ENCODE measurements at regions not wholly inside any gene's neighbourhood (a gene's known extent, or its start where the extent isn't known, plus 50 kb on each side); places are given as distances from the start of the nearest gene placed in this dataset.
A peak's percentile ranks its signal among the peaks of the same experiment; 100 is the strongest.

GRCh38 chr9:119453490-119453911 lies 84.3 kb upstream of the BRINP1 start:
- Histone ChIP-seq H3K79me2 (ENCODE audit: insufficient read depth, low read length) (no peaks in the 10 kb centered on the region), H4K91ac (ENCODE audit: insufficient read length, low read depth, low read length) (no peak overlapping the region), H4K5ac (ENCODE audit: insufficient read length, low read depth, low read length) (no peak overlapping the region), H3K9me3 (ENCODE audit: control insufficient read depth, low read depth, low read length) (no peaks in the 10 kb centered on the region), H3K23me2 (ENCODE audit: insufficient read length, low read depth, low read length, poor library complexity, severe bottlenecking) (no peaks in the 10 kb centered on the region), H2BK120ac (ENCODE audit: low read depth, low read length, poor library complexity, severe bottlenecking) (no peak overlapping the region), H2BK5ac (ENCODE audit: insufficient read length, low read length) (no peak overlapping the region), H3K14ac (ENCODE audit: insufficient read depth, low read length) (no peak overlapping the region), H4K8ac (replicated peaks; ENCODE audit: insufficient read length, low read depth, low read length) (no peak overlapping the region), H3K9ac (ENCODE audit: extremely low read depth, insufficient read length, low read length) (no peak overlapping the region), H3K23ac (ENCODE audit: insufficient read length, low read depth, low read length) (no peak overlapping the region), H2BK20ac (ENCODE audit: low read depth, low read length, poor library complexity, severe bottlenecking) (peak overlapping the region; percentile 26), H2BK15ac (ENCODE audit: low read depth, low read length) (no peak overlapping the region), H3K18ac (ENCODE audit: insufficient read length, low read depth, low read length) (no peak overlapping the region), H3K79me1 (ENCODE audit: insufficient read depth, low read depth, low read length, poor library complexity, severe bottlenecking) (no peaks in the 10 kb centered on the region), H3T11ph (ENCODE audit: low read length) (no peak overlapping the region), H3K56ac (ENCODE audit: insufficient read length, low read depth, low read length) (no peak overlapping the region), H3K27ac (ENCODE audit: insufficient read length, low read depth, low read length) (no peak overlapping the region), H2AFZ (ENCODE audit: low read length) (no peak overlapping the region), H3K4me1 (ENCODE audit: insufficient read depth, low read length) (no peaks in the 10 kb centered on the region; the same call in 1 of the 2 replicates), H3K27me3 (ENCODE audit: insufficient read depth, low read length) (no peaks in the 10 kb centered on the region), H3K4me2 (ENCODE audit: insufficient read depth, insufficient read length, low read length) (no peak overlapping the region), H2AK5ac (ENCODE audit: insufficient read length, low read length) (no peak overlapping the region), H2BK12ac (ENCODE audit: insufficient read length, low read depth, low read length) (no peak overlapping the region), H3K4ac (ENCODE audit: low read depth, low read length) (no peak overlapping the region), H4K20me1 (ENCODE audit: control insufficient read depth, insufficient read depth, insufficient read length) (no peaks in the 10 kb centered on the region)
- H3K27me3 Mint-ChIP-seq (ENCODE audit: low read depth): peaks cover 1% of the 10 kb centered on the region; the same call in 1 of the 2 replicates
- no CpG with 5 or more reads among the region's 3 CpGs for WGBS (ENCODE audit: extremely low coverage, insufficient read length, low lambda C conversion rate)
- no peak for DNase-seq
- no peaks in the 10 kb centered on the region for H3K4me1 Mint-ChIP-seq
- peaks cover 0 to 3% (median 3%) of the 10 kb centered on the region in 3 experiments; a peak in 2 of 7 replicates for H3K36me3 Mint-ChIP-seq (ENCODE audit: insufficient read depth in 1 of 3, low read depth in 3 of 3)
- H3K9me3 Mint-ChIP-seq: peaks cover 0 to 6% of the 10 kb centered on the region in 2 experiments; a peak in 2 of 5 replicates
- H3K4me3 Mint-ChIP-seq: no peak overlapping the region; a peak in 1 of 5 replicates
- no peak for TF ChIP-seq CTCF (conservative IDR thresholded peaks at IDR 0.05)
- H3K27ac Mint-ChIP-seq: no peak overlapping the region

Data from H9 (cell line).